GM12873 (cell line): ENCODE measurements at regions not wholly inside any gene's neighbourhood (a gene's known extent, or its start where the extent isn't known, plus 50 kb on each side); places are given as distances from the start of the nearest gene placed in this dataset.

ENCODE experiments used
- CTCF ChIP-seq: IDR thresholded peaks from 2 replicates; pipeline ENCODE4 v1.5.1; 2012; ENCODE audit warnings: low read depth, mild to moderate bottlenecking, moderate library complexity, low read length, control low read depth; ENCODE audit not compliant: insufficient read depth; ENCODE audit errors: missing control alignments

- no peak for TF ChIP-seq CTCF
Measured at GRCh38 chr10:83254698-83255097, 884.6 kb upstream of the GHITM start.

- no peak for TF ChIP-seq CTCF
Measured at GRCh38 chr10:83262434-83262833, 876.9 kb upstream of the GHITM start.

GRCh38 chr10:83272666-83273434 lies 866.5 kb upstream of the GHITM start:
- TF ChIP-seq CTCF: no peak

- TF ChIP-seq CTCF: no peak
Measured at GRCh38 chr10:83274088-83274487, 865.2 kb upstream of the GHITM start.

GRCh38 chr10:83276971-83277370 lies 862.3 kb upstream of the GHITM start:
- no peak for TF ChIP-seq CTCF

- TF ChIP-seq CTCF: no peak
Measured at GRCh38 chr10:83283151-83283550, 856.2 kb upstream of the GHITM start.

GRCh38 chr10:83287374-83287773 lies 851.9 kb upstream of the GHITM start:
- TF ChIP-seq CTCF: no peak
